Glutamatergic neuron (in vitro differentiated cells): ENCODE measurements at regions not wholly inside any gene's neighbourhood (a gene's known extent, or its start where the extent isn't known, plus 50 kb on each side); places are given as distances from the start of the nearest gene placed in this dataset.
"Not testable (repeated sequence)": the region's sequence is repeated elsewhere in the genome, so short reads cannot be mapped to it uniquely, and the experiment has no call there.

Experiments used
- DNase-seq: peaks from one replicate; pipeline ENCODE4 v3.0.0; 2022
- H3K27ac Mint-ChIP-seq: one replicate; pipeline ENCODE4 v1.8.0; 2020; ENCODE audit warnings: mild to moderate bottlenecking, mixed read lengths, inconsistent platforms; ENCODE audit not compliant: unreplicated experiment
- H3K27me3 Mint-ChIP-seq: one replicate; pipeline ENCODE4 v1.8.0; 2020; ENCODE audit warnings: mild to moderate bottlenecking, moderate library complexity, mixed read lengths, inconsistent platforms; ENCODE audit not compliant: unreplicated experiment
- H3K36me3 Mint-ChIP-seq: one replicate; pipeline ENCODE4 v1.8.0; 2020; ENCODE audit warnings: mild to moderate bottlenecking, mixed read lengths, inconsistent platforms; ENCODE audit not compliant: unreplicated experiment
- H3K4me1 Mint-ChIP-seq: one replicate; pipeline ENCODE4 v1.8.0; 2020; ENCODE audit warnings: mild to moderate bottlenecking, low read depth, mixed read lengths, inconsistent platforms; ENCODE audit not compliant: unreplicated experiment
- H3K4me3 Mint-ChIP-seq: one replicate; pipeline ENCODE4 v1.8.0; 2020; ENCODE audit warnings: mild to moderate bottlenecking, mixed read lengths, inconsistent platforms; ENCODE audit not compliant: unreplicated experiment
- H3K9me3 Mint-ChIP-seq: one replicate; pipeline ENCODE4 v1.8.0; 2020; ENCODE audit warnings: mild to moderate bottlenecking, moderate library complexity, mixed read lengths, inconsistent platforms; ENCODE audit not compliant: unreplicated experiment
- TF ChIP-seq, protein P1 (sequence below): fragments of 200-600 bp; sonication (generic); IDR thresholded peaks from one replicate; pipeline ENCODE4 v1.5.0; 2021; ENCODE audit not compliant: partially characterized antibody, unreplicated experiment

DNA sequence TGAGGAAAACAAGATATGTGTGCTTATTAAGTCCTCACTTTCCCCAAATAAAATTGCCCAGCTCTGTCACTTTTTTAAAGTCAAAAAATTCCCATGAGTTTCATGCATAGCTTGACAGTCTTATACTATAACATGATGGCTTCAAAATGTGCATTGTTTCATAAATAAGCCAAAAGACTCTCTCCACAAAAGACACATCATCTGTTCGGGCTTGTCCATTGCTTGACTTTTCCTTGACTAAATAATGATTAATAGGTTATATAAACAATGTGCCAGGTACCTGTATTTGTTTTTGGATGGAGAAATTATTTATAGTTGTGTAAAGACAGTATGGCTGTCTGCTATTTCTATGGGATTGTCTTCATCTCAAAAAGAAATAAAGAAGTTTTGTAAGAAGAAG is 329.2 kb upstream of the KLF3 start:
- Mint-ChIP-seq H3K36me3 (peaks cover 13% of the 10 kb centered on the region), H3K9me3 (peaks cover 1% of the 10 kb centered on the region), H3K4me3 (no peak overlapping the region), H3K27me3 (no peaks in the 10 kb centered on the region), H3K27ac (no peak overlapping the region), H3K4me1 (no peaks in the 10 kb centered on the region)
- TF ChIP-seq, protein P1, sequence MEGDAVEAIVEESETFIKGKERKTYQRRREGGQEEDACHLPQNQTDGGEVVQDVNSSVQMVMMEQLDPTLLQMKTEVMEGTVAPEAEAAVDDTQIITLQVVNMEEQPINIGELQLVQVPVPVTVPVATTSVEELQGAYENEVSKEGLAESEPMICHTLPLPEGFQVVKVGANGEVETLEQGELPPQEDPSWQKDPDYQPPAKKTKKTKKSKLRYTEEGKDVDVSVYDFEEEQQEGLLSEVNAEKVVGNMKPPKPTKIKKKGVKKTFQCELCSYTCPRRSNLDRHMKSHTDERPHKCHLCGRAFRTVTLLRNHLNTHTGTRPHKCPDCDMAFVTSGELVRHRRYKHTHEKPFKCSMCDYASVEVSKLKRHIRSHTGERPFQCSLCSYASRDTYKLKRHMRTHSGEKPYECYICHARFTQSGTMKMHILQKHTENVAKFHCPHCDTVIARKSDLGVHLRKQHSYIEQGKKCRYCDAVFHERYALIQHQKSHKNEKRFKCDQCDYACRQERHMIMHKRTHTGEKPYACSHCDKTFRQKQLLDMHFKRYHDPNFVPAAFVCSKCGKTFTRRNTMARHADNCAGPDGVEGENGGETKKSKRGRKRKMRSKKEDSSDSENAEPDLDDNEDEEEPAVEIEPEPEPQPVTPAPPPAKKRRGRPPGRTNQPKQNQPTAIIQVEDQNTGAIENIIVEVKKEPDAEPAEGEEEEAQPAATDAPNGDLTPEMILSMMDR = no peak
- DNase-seq = no peak

DNA sequence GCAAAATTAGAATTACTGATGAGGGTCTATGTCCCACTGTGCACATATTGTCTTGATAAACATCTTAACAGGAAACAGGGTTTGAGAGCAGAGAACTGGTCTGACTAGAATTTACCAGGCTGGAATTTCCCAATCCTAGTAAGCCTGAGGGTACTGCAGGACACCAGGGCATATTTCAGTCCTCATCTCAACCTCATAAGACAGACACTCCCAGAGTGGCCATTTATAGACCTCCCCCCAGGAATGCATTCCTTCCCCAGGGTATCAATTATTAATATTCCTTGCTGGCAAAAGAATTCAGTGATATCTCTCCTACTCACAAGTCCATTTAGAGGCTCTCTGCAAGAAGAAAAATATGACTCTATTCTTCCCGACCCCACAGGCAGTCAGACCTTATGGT is 325.1 kb upstream of the KLF3 start:
- not testable (repeated sequence) for DNase-seq, H3K27ac Mint-ChIP-seq, H3K9me3 Mint-ChIP-seq, H3K27me3 Mint-ChIP-seq, H3K4me3 Mint-ChIP-seq, H3K4me1 Mint-ChIP-seq
- peaks cover 13% of the 10 kb centered on the region for H3K36me3 Mint-ChIP-seq

DNA sequence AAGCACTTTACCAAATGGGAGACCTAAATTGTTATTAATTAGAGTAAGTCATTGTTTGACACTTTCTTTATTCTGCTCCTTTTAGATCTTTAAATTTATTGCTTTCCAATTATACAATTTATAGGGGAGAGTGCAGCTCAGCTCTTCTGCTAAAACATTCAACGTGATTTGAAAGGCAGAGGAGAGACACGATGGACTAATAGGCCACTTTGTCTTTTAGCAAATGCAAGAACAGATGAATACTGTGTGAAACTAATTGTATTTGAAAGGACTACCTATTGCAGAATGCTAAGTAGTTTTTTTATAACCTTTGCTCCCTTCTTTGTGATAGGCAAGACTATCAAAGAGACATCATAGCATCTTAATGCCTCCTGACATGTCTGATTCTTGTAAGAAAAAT is 320.4 kb upstream of the KLF3 start:
- H3K4me1 Mint-ChIP-seq = no peaks in the 10 kb centered on the region
- TF ChIP-seq, protein P1 = no peak
- H3K36me3 Mint-ChIP-seq = peaks cover 24% of the 10 kb centered on the region
- no peak overlapping the region for H3K4me3 Mint-ChIP-seq
- H3K27ac Mint-ChIP-seq = no peak overlapping the region
- DNase-seq = no peak
- H3K9me3 Mint-ChIP-seq = no peaks in the 10 kb centered on the region
- H3K27me3 Mint-ChIP-seq = peaks cover 1% of the 10 kb centered on the region

DNA sequence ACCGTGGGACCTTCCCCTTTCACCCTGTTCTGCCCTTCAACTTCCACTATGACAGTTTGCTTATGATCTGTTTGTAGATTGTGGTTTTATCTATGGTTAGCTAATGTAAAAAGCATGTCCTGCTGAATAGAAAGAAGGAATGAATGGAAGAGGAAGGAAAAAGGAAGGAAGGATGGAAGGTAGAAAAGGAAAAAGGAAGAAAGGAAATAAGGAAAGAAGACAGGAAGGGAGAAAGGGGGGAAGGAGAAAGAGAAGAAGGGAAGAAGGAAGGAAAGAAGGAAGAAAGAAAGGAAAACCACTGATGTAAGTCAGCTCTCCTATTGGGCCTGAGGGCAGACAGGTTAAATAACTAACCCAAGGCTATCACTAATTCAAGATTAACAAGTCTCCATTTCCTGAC is 319.1 kb upstream of the KLF3 start:
- Mint-ChIP-seq H3K27ac (no peak overlapping the region), H3K4me1 (no peaks in the 10 kb centered on the region), H3K4me3 (no peak overlapping the region), H3K27me3 (peaks cover 1% of the 10 kb centered on the region), H3K9me3 (no peaks in the 10 kb centered on the region), H3K36me3 (peaks cover 19% of the 10 kb centered on the region)
- DNase-seq = no peak
- TF ChIP-seq, protein P1 = no peak

DNA sequence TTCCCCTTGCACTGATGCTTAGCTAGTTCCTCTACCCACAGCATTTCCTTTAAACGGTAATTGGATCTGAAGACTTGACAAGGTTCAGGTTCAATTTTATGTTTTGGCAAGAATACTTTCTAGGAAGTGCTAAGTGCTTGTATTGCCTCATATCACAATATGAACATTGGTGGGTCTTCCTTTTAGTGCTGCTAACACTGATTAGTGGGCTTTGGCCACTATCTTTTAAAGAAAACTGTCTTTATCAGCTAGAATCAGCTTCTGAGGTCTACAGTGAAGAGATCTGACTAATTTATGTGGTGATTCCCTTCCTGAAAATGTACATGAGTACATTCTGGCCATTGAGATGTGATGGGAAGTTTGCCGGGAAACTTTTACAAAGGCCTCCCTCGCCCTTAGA is 316.7 kb upstream of the KLF3 start:
- Mint-ChIP-seq H3K36me3 (peaks cover 19% of the 10 kb centered on the region), H3K4me1 (no peaks in the 10 kb centered on the region), H3K27me3 (peaks cover 1% of the 10 kb centered on the region), H3K27ac (no peak overlapping the region), H3K9me3 (peaks cover 3% of the 10 kb centered on the region), H3K4me3 (no peak overlapping the region)
- DNase-seq = no peak
- TF ChIP-seq, protein P1 = no peak

DNA sequence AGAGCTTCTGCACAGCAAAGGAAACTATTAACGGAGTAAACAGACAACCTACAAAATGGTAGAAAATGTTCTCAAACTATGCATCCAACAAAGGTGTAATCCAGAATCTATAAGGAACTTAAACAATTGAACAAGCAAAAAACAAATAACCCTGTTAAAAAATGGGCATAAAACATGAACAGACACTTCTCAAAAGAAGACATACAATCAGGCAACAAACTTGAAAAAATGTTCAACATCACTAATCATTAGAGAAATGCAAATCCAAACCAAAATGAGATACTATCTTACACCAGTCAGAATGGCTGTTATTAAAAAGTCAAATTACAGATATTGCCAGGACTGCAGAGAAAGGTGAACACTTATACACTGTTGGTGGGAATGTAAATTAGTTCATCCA is 309.6 kb upstream of the KLF3 start:
- peaks cover 3% of the 10 kb centered on the region for H3K9me3 Mint-ChIP-seq

More for the DNA sequence above, 309.6 kb upstream of the KLF3 start:
- no peaks in the 10 kb centered on the region for H3K4me1 Mint-ChIP-seq
- H3K27me3 Mint-ChIP-seq = no peaks in the 10 kb centered on the region
- no peaks in the 10 kb centered on the region for H3K36me3 Mint-ChIP-seq
- H3K27ac Mint-ChIP-seq = no peak overlapping the region
- no peak overlapping the region for H3K4me3 Mint-ChIP-seq
- TF ChIP-seq, protein P1 = no peak
- DNase-seq = no peak
